ENCODE measurements at regions not wholly inside any gene's neighbourhood (a gene's known extent, or its start where the extent isn't known, plus 50 kb on each side); places are given as distances from the start of the nearest gene placed in this dataset.

DNA sequence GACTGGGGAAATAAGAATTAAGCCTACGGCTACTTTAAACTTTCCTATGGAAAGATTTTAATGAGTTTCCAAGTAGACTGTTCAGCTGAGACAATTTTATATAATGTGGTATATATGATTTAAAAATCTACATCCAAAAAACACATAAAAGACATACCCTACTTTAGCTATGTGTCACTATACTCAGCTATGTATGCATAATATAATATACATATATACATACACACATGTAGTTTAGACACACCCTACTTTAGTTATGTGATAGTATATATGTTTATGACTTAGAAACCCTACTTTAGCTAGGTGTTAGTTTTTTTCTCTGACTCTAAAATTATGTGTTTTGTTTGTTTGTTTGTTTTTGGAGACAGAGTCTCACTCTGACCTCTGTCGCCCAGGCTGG lies 100.5 kb upstream of the DAB2 start:
- DNase-seq, result no peak

DNA sequence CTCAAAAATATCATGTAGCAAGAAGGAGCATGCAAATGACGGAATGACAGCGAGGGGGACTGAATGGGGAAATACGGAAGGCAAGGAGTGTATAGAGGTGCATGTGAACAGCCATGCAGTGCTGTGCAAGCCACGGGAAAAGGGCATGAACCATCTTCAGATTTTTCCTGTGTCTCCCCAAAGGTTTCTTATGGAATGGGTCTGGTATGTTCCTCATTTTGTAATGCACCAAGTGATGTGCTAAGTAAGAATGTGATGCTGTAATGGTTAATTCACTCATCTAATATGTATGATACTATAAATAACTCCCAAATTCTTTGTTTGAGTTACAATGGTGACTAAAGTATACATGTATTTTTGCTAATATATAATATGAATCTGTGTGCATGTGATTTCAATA lies 99.0 kb upstream of the DAB2 start:
- DNase-seq, result no peak

DNA sequence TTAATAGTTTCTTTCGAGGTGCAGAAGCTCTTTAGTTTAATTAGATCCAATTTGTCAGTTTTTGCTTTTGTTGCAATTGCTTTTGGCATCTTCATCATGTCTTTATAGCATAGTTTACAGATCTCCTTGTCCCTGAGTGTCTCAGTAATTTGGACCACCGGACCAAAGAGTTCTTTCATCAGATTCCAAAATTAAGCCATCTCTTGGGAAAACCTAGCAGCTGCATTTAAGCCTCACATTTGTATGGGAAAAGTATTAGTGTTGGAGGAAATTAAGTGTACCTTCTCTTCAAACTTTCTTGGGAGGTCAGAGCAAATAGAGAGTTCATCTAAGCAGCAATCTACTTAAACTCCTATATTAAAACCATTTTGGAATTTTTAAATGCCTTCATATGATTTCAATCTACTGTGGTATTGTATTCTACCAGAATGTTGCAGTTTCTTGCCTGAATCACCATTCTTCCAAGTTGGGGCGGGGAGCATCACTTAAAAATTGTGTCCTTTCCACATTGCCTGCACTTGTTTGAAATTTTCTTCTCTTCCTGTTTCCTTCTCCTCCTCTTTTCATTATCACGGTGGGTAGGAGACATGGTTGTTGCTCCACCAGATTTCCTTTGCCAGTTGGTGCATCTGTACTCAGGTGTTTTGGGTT lies 97.3 kb upstream of the DAB2 start:
- DNase-seq, result no peak

DNA sequence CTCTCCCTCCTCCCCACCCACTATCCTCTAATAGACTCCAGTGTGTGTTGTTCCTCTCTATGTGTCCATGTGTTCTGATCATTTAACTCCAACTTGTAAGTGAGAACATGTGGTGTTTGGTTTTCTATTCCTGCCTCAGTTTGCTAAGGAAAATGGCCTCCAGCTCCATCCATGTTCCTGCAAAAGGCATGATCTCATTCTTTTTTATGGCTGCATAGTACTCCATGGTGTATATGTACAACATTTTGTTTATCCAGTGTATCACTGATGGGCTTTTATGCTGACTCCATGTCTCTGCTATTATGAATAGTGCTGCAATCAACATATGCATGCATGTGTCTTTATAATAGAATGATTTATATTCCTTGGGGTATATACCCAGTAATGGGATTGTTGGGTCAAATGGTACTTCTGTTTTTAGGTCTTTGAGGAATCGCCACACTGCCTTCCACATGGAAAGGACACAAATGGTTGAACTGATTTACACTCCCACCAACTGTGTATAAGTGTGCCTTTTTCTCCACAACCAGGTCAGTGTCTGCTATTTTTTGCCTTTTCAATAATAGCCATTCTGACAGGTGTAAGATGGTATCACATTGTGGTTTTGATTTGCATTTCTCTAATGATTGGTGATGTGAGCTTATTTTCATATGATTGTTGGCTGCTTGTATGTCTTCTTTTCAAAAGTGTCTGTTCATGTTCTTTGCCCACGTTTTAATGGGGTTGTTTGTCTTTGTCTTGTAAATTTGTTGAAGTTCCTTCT lies 96.5 kb upstream of the DAB2 start:
- DNase-seq, result no peak

DNA sequence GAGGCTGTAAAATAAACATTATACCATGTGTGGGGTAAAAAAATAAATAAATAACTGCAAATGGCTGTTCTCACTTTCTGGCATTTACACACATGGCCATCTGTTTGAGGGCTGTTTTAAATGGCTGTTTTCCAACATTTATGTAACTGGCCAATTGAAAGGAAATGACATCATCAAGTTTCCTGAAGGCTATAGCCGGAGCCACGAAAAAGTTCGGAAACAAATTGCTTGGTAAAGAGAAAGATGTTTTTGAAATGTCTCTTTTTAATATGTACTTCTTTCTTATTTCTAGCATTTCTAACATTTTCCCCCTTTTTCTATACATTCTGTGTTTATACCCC lies 95.4 kb upstream of the DAB2 start:
- DNase-seq, result no peak

DNA sequence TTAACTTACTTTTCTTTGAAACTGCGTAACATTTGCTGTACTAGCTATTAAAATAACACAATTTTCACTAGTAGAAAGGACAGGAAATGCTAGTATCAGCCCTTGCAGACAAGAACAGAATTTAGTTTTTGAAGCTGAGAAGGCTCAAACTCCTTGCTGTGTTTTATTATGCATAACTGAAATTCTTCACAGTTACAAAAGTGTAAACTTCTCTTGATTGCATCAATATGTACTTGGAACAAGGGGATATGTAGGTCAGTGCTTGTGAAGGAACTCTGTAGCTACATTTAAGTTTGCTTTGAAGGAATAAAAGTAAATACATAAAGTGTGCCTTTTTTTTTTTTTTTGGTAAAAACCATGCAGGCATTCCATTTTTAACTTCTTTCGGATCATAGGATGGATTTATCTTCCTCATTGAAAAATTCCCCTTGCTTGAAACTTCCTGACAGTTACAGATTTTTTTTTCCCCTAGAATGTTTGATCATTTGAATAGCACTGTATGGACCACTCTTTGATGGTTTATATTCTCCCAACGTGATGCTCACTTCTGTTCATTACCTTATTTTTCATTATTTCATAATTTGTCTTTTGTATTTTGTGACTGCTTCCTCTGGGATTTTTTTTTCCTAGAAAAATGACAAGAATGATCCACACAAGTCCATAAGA lies 94.9 kb upstream of the DAB2 start:
- DNase-seq, result no peak

DNA sequence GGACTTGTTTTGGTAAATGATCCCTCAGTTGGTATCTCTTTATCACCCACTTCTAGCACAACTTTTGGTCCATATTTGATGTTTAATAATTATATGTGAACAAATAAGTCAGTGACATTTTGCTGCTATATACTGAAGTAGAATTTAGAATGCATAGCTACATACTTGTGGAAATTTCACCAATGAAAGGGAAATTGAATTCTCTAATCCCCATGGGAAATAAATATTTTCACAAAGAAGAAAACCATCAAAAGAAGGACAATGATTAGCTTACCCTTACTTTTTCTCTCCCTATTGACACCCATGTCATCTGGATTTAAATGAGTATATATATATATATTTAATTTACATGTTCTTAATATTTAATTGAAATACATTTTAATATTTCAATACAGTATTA lies 94.3 kb upstream of the DAB2 start:
- no peak for DNase-seq

DNA sequence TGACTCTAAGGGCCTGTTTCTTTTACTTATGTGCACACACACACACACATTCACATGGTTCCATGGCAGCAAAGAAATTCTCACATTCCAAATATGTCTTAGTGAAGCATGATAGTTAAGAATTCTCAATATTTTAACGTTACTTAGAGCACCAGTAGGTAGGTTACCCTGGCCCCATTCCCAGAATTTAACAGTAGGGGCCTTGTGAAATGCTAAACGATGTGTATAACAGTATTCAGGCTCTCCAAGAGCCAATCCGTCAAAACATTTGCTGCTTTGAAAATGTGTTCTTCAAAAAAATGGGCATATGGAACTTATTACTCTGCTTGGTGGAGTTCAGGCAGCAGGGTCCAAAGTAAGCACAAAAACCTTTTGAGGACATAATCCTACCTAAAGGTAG lies 93.7 kb upstream of the DAB2 start:
- no peak for DNase-seq

DNA sequence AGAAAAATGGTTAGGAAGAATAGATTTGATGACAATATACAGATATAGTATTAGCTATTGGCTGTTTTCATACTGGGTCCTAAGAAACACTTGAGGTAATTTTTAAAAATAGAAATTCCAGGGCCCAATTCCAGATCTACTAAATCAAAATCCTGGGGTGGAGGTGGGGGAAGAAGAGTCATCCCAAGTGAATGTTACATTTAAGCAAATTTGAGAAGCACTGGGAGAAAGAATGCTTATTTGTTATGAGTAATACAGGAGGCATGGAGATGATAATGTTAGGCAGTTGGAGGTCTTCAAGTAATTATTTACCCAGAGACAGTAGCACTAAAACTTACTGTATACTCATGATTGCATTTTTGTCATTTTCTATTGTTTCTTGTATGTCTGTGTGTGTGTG lies 93.0 kb upstream of the DAB2 start:
- no peak for DNase-seq

DNA sequence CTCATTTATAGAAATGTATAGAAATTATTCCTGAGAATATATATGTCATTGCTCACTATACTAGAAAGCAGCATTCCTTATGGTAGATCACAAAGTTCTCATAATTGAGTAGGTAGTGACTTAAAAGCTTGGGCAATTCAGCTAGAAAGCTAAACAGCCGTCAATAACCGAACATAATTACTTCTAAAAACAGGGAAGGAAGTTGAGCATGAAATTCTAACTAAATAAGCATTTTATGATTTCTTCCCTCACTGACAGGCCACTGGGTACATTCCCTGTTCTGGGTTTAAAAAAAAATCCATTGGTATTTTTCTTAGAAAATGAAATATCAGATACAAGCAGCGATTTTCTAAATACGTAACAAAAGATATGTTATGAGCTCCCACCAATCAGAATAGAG lies 91.1 kb upstream of the DAB2 start:
- no peak for DNase-seq

DNA sequence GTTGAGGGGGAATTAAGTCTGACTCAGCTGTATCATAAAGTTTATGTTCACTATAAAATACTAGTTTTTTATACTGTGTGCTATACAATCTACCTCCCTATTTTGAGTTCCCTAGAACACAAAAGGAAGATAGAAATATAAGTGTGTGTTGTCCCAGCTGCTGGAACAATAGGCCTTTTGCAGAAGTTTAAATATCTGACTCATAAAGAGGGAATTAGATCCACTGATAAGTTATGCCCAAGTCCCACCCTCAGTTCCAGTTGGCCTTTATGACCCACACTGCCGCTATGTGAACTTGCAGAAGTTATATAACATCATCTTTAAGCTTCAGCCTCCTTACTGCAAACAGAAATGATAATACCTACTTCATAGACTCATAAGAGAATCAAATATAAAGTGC lies 88.5 kb upstream of the DAB2 start:
- DNase-seq, result no peak

DNA sequence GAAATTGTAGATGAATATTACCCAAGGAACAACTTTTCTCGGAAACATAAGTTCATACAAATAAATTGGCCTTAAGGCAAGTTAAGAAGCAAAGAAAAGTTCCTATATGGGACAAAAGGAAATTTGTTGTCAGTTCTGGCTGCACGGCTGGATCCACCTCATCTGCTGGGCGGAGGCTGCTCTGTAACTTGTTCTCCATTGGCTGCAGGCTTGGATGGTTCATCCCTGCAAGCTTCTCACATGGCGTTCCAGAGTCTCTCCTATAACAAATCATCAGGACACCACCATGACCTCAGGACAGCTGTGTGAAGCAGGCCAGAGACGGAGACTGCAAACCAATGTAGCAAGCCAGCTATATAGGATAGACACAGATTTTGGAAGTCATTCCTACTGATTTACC lies 81.4 kb upstream of the DAB2 start:
- DNase-seq, result no peak

DNA sequence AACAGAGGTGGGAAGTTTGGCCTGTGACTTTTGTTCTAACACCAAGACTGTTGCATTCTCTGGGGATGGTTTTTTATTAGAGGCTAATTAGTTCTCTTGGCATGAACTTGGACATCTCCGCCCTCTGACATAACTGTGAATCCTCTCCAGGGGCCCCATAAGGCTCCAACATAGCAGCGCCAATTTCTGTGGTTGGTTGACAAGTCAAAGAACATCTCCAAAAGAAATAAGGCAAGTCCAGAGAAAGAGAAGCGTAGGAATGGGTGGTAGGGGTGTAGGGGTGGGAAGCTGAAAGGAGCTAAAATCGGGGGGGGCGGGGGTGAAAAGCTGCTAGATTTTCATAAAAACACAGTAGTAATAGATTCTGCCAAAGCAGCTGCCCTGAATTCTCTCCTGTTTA lies 81.0 kb upstream of the DAB2 start:
- DNase-seq, result no peak

DNA sequence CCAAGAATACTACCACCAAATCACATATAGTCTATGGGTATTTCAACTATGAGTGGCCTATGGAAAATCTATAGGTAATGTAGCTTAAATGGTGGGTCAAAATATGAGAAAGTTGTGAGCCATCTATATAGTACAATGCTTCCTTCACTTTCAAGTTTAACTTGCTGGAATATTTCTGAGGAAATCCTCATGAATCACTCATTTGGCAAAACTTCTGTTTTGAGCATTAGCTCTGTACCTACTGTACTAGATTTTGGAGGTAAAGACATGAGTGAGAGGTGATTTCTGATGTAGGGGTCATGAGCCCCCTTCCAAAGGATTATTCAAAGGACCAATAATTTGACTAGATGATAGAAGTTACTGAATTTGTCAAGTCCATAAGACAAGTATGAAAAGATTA lies 80.6 kb upstream of the DAB2 start:
- DNase-seq, result no peak

DNA sequence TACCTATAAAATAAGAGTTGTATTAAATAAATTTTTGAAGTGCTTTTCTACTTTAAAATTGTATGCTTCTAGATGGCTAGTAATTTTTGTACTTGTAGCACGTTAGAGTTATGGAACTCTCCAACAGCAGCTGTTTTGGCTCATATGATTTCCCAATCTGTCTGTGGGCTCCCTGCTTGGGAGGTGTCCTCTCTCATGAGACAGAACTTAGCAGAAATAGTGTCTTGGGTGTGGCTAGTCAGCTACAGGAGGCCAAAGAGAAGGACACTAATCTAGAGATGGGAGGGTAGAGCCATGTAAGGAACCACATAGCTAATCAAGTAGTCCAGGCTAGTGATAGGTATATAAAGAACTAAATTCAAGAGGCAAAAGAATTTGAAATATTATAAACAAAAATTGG lies 78.4 kb upstream of the DAB2 start:
- no peak for DNase-seq

DNA sequence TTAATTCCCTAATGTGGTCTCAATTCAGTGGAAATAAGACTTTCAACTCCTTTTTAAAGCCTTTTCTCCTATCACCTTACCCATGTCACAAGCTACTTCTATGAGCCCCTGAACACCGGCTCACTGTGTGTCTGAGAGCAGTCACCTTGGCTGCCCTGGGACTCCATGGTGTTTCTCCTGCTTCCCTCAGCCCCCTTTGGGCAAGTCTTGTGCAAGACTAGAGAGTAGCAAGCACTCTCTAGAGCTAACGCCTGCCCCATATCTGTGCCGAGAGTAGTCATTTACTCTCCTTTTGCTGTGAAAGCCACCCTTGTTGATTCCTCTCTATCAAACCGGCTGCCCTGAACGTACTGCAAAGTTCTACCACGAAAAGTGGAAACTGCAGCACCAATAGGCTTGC lies 77.9 kb upstream of the DAB2 start:
- no peak for DNase-seq

DNA sequence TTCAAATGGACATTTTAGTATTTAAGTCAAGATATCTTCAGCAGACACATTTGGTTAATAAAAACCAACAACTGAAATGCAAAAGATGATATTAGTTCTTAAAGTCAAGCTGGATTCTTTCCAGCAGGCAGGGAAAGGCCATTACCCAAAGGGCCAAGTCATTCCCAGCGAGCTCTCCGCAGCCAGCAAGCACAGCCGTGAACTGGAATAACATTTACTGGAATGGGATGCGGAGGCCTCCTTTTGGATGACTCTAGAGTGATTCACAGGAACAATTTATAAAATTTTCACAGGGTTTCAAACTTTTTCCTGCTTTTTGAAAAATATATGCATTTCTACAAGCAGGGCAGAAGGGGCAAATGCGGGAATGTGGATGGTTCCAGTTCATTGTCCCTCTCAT lies 76.6 kb upstream of the DAB2 start:
- no peak for DNase-seq

DNA sequence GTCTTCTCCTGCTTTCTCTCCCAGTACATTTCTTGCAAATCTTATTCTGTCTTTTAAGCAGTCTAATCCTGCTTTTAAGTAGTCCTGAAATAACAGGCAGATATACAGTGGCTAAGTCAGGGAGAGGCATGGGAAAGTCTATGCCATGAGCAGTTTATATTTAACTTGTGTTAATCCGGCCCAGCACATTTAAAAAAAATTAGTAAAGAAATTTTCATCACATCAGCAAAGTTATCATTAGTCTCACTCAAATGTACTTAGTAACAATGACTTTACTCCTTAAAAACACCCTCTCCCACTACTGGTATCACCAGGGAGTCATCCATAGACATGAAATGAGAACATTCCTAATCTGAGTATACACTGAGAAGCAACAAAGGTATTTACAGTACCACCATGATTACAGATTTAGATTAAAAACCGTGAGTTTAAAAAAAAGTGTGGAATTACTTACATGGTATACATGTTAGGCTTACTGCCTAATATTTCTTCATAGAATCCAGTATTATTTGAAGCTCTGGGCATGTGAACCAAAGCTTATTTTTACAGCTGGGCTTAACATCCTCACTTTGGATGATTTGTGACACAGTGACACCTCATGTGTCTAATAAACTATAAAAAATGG lies 75.9 kb upstream of the DAB2 start:
- no peak for DNase-seq

DNA sequence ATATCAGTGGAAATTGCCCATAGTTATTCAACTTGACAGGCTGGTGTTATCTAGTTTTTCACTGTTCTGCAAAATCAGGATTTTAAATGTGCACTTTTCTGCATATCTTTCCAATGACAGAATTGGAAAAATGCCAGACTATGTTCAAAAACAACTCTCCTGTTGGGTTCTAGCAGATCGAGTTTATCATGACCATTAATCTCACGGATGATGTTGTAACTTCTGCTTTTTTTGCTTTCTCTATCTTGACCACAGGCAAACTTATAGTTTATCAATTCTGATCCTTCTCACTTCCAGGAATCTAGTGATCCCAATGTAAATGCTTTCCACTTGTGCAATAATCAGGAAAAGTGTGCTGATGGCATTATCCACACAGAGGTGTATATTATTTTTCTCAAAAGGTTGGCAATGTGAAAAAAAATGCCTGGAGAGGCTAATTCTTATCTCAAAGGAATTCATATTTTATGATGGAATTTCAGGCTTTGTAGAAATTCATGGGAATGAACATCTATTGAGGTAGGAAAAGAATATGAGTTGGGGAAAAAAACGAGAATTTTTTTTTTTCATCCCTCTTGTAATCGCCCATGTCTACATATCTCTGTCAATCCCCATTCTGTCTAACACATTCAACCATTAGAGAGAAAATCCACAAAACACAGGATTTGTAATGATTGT lies 73.6 kb upstream of the DAB2 start:
- no peak for DNase-seq

DNA sequence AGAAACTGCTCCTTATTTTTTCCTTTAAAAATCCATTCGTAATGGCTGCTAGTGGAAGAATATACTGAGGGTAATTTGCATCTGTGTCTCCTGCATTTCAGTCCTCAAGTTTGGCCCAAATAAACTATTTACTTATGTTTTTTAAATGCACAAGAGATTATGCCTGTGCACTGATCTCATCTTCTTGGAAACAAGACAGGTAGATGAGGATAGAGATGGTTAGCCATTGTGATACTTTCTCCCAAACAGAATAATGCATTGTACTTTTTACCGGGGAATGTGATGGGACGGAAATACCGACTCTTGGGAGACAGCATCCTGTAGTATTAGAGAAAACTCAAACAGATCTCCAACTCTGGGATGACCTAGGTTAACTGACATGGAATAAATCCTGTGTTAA lies 72.5 kb upstream of the DAB2 start:
- no peak for DNase-seq

DNA sequence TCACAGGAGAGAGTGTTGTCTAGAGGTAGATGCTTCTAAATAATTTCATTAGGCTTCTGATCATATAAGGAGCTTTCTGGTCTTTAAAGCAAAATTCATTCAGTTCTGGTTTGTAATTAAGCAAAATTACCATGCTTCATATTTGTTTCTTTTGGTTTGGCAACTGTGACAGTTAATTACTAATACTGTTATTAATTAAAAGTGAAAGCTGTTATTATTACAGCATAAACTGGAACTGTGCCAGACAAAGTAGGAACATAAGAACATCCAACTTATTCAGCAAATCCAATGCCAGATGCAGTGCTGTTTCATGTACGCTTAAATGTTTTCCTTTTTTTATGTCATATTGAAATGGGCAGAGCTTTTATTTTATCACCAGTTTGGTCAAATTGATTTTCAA lies 70.4 kb upstream of the DAB2 start:
- no peak for DNase-seq

DNA sequence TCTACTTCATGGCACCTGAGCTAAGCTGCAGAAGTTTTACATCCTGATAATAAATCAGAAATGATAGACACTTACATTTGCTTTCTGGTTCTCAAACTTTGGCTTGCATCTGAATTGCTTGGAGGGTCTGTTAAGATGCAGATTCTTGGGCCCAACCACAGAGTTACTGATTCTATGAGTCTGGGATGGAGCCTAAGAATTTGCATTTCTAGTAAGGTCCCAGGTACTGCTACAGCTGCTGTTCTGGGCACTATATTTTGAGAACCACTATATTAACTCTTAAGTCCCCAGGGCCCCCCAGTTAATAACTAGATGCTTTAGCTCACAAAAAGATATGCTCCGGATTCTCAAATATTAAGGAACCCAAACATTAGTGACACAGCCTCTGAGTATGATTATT lies 69.8 kb upstream of the DAB2 start:
- no peak for DNase-seq

DNA sequence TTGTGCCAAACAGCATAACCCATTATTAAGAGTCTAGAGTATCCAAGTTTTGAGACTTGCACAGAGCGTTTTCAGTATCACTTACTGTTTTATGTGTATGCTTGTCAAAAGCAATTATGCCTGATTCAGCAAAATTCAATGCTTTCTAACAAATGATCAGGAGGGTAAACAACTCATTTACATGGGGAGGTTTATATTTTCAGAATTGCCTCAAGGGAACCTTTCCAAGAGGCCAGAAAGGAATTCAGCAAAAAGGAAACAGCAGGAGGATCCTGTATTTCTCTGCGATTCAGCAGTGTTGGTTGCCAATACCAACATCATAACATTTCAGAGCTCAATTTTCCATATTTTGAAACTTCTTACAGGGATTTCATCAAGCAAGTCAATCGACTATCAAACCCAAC lies 69.3 kb upstream of the DAB2 start:
- DNase-seq, result no peak

DNA sequence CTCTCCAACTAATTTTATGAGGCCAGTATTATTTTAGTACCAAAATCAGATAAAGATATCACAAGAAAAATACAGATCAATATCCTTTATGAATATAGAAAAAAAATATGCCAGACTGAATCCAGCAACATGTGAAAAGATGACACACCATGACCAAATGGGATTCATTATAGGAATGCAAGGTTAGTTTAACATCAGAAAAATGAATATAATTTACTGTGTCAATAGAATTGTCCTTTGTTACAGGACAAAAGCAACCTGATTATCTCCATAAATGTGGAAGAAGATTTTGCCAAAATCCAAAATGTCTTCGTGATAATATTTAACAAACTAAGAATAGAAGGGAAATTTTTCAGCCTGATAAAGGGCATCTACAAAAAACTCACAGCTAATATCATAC lies 66.4 kb upstream of the DAB2 start:
- DNase-seq, result no peak
